ENCODE measurements at regions not wholly inside any gene's neighbourhood (a gene's known extent, or its start where the extent isn't known, plus 50 kb on each side); places are given as distances from the start of the nearest gene placed in this dataset.
"Not testable (repeated sequence)": the region's sequence is repeated elsewhere in the genome, so short reads cannot be mapped to it uniquely, and the experiment has no call there.

- no peak for DNase-seq
These were observed 694.3 kb downstream of the BRINP1 start for GRCh38 chr9:118674942-118675341.

- not testable (repeated sequence) for DNase-seq
These were observed 691.1 kb downstream of the BRINP1 start for GRCh38 chr9:118677936-118678653.

- no peak for DNase-seq
These were observed 682.3 kb downstream of the BRINP1 start for GRCh38 chr9:118686959-118687358.

- no peak for DNase-seq
These were observed 680.0 kb downstream of the BRINP1 start for GRCh38 chr9:118689280-118689679.

GRCh38 chr9:118692613-118693012 lies 676.6 kb downstream of the BRINP1 start:
- DNase-seq, result no peak

- no peak for DNase-seq
These were observed 675.6 kb downstream of the BRINP1 start for GRCh38 chr9:118693645-118694044.

- DNase-seq, result not testable (repeated sequence)
These were observed 674.0 kb downstream of the BRINP1 start for GRCh38 chr9:118695249-118695648.

- DNase-seq, result no peak
These were observed 667.2 kb downstream of the BRINP1 start for GRCh38 chr9:118701985-118702384.

GRCh38 chr9:118711843-118712242 lies 657.4 kb downstream of the BRINP1 start:
- no peak for DNase-seq

GRCh38 chr9:118721276-118721675 lies 648.0 kb downstream of the BRINP1 start:
- DNase-seq, result no peak

- no peak for DNase-seq
These were observed 647.3 kb downstream of the BRINP1 start for GRCh38 chr9:118721923-118722322.

- DNase-seq, result no peak
These were observed 639.3 kb downstream of the BRINP1 start for GRCh38 chr9:118729981-118730380.

- no peak for DNase-seq
These were observed 636.2 kb downstream of the BRINP1 start for GRCh38 chr9:118732998-118733397.

- DNase-seq, result no peak
These were observed 634.5 kb downstream of the BRINP1 start for GRCh38 chr9:118734696-118735095.

- DNase-seq, result no peak
These were observed 632.8 kb downstream of the BRINP1 start for GRCh38 chr9:118736406-118736805.

GRCh38 chr9:118751077-118751847 lies 618.0 kb downstream of the BRINP1 start:
- DNase-seq, result no peak

- DNase-seq, result no peak
These were observed 617.4 kb downstream of the BRINP1 start for GRCh38 chr9:118751848-118752223.

GRCh38 chr9:118761016-118761790 lies 608.0 kb downstream of the BRINP1 start:
- no peak for DNase-seq

GRCh38 chr9:118767571-118767970 lies 601.7 kb downstream of the BRINP1 start:
- DNase-seq, result no peak

- no peak for DNase-seq
These were observed 586.3 kb downstream of the BRINP1 start for GRCh38 chr9:118782790-118783463.

- DNase-seq, result no peak
These were observed 585.2 kb downstream of the BRINP1 start for GRCh38 chr9:118784033-118784432.

- no peak for DNase-seq
These were observed 583.8 kb downstream of the BRINP1 start for GRCh38 chr9:118785456-118785855.

- no peak for DNase-seq
These were observed 582.4 kb downstream of the BRINP1 start for GRCh38 chr9:118786877-118787276.
